ENCODE measurements at regions not wholly inside any gene's neighbourhood (a gene's known extent, or its start where the extent isn't known, plus 50 kb on each side); places are given as distances from the start of the nearest gene placed in this dataset.

DNA sequence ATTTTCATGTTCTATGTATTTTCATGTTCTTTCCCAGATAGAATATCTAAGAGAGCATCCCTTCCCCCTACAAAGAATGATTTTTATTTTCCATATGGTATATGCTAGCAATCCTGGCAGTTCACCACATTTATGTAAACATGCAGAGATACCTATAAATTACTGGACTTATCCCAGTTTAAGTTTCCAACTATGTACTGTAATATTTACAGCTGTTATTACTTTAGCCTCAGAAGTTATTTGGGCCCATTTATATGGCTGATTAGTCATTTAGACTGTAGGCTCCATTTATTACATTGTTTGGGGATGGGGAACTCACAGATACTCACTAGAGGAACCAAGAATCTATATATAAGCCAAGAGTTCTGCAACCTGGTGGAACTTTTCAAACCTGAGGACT, 84.8 kb upstream of the WARS2 start:
- no peaks in the 10 kb centered on the region for H3K4me1 ChIP-seq (ENCODE audit: control insufficient read depth, insufficient read depth, low read length)
- BruUV-seq (replicated peaks) = no TSS peak
- intact Hi-C loops (cut with micrococcal nuclease; ENCODE audit: unreplicated experiment) = no loop called here
- ATAC-seq (no peak), DNase-seq (ENCODE audit: low read depth, low spot score) (no peak)
- H3K9me3 ChIP-seq (ENCODE audit: control insufficient read depth, insufficient read depth, low read depth, low read length) = no peaks in the 10 kb centered on the region
- CTCF ChIA-PET = no interaction called here
- H3K27ac ChIP-seq (ENCODE audit: low read length) = no peak overlapping the region
- no peak for TF ChIP-seq SIN3A (IDR thresholded peaks at IDR 0.05; ENCODE audit: borderline replicate concordance, insufficient read depth, low read depth, low read length)
- no peak for TF ChIP-seq POLR2AphosphoS5 (IDR thresholded peaks at IDR 0.05; ENCODE audit: low read depth, low read length)
- TF ChIP-seq TCF7L2 (IDR thresholded peaks at IDR 0.05; ENCODE audit: low read depth, low read length) = no peak
- TF ChIP-seq, protein P1, sequence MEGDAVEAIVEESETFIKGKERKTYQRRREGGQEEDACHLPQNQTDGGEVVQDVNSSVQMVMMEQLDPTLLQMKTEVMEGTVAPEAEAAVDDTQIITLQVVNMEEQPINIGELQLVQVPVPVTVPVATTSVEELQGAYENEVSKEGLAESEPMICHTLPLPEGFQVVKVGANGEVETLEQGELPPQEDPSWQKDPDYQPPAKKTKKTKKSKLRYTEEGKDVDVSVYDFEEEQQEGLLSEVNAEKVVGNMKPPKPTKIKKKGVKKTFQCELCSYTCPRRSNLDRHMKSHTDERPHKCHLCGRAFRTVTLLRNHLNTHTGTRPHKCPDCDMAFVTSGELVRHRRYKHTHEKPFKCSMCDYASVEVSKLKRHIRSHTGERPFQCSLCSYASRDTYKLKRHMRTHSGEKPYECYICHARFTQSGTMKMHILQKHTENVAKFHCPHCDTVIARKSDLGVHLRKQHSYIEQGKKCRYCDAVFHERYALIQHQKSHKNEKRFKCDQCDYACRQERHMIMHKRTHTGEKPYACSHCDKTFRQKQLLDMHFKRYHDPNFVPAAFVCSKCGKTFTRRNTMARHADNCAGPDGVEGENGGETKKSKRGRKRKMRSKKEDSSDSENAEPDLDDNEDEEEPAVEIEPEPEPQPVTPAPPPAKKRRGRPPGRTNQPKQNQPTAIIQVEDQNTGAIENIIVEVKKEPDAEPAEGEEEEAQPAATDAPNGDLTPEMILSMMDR (IDR thresholded peaks at IDR 0.05) = no peak
- TF ChIP-seq, protein P2, sequence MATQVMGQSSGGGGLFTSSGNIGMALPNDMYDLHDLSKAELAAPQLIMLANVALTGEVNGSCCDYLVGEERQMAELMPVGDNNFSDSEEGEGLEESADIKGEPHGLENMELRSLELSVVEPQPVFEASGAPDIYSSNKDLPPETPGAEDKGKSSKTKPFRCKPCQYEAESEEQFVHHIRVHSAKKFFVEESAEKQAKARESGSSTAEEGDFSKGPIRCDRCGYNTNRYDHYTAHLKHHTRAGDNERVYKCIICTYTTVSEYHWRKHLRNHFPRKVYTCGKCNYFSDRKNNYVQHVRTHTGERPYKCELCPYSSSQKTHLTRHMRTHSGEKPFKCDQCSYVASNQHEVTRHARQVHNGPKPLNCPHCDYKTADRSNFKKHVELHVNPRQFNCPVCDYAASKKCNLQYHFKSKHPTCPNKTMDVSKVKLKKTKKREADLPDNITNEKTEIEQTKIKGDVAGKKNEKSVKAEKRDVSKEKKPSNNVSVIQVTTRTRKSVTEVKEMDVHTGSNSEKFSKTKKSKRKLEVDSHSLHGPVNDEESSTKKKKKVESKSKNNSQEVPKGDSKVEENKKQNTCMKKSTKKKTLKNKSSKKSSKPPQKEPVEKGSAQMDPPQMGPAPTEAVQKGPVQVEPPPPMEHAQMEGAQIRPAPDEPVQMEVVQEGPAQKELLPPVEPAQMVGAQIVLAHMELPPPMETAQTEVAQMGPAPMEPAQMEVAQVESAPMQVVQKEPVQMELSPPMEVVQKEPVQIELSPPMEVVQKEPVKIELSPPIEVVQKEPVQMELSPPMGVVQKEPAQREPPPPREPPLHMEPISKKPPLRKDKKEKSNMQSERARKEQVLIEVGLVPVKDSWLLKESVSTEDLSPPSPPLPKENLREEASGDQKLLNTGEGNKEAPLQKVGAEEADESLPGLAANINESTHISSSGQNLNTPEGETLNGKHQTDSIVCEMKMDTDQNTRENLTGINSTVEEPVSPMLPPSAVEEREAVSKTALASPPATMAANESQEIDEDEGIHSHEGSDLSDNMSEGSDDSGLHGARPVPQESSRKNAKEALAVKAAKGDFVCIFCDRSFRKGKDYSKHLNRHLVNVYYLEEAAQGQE (IDR thresholded peaks at IDR 0.05; ENCODE audit: insufficient read depth in 1 of 2, low read depth in 2 of 2, low read length in 1 of 2) = no peak
- in situ Hi-C loops (cut with HindIII; ENCODE audit: low pct_unique_long_range_greater_than_20kb, low sequenced_read_pairs) = no loop called here
- H3K36me3 ChIP-seq (ENCODE audit: control insufficient read depth, insufficient read depth, low read length) = no peaks in the 10 kb centered on the region
- POLR2A ChIA-PET = no interaction called here
- no peaks in the 10 kb centered on the region for H3K27me3 ChIP-seq (ENCODE audit: control insufficient read depth, insufficient read depth, low read length)
- no peak overlapping the region for H3K4me3 ChIP-seq (ENCODE audit: low read depth in 2 of 2, low read length in 2 of 2)

DNA sequence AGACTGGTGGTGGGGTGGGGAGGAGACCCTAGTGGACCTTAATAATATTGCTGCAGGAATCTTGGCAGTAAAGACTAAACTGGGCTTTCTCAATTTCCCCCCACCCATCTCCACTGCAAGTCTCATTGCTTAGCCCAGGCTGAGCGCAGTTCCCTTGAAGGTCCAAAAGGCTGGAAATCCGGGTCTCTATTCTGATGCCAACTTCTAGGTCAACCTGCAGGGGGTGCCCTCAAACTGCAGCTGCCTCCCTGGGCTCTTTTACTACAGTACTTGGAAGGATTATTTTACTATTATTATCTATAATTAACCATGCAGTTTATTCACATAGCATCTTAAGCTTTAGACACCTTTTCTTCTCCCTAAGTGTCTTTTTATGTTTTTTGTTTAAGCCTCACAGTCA, 85.4 kb upstream of the WARS2 start:
- ATAC-seq (no peak), DNase-seq (ENCODE audit: low read depth, low spot score) (no peak)
- no peaks in the 10 kb centered on the region for H3K9me3 ChIP-seq (ENCODE audit: control insufficient read depth, insufficient read depth, low read depth, low read length)
- POLR2A ChIA-PET = no interaction called here
- TF ChIP-seq SIN3A (IDR thresholded peaks at IDR 0.05; ENCODE audit: borderline replicate concordance, insufficient read depth, low read depth, low read length) (no peak), TCF7L2 (IDR thresholded peaks at IDR 0.05; ENCODE audit: low read depth, low read length) (no peak), POLR2AphosphoS5 (IDR thresholded peaks at IDR 0.05; ENCODE audit: low read depth, low read length) (no peak)
- TF ChIP-seq, protein P2 (IDR thresholded peaks at IDR 0.05; ENCODE audit: insufficient read depth in 1 of 2, low read depth in 2 of 2, low read length in 1 of 2) = no peak
- TF ChIP-seq, protein P1 (IDR thresholded peaks at IDR 0.05) = no peak
- H3K36me3 ChIP-seq (ENCODE audit: control insufficient read depth, insufficient read depth, low read length) = no peaks in the 10 kb centered on the region
- H3K27me3 ChIP-seq (ENCODE audit: control insufficient read depth, insufficient read depth, low read length) = no peaks in the 10 kb centered on the region
- no peak overlapping the region for H3K4me3 ChIP-seq (ENCODE audit: low read depth in 2 of 2, low read length in 2 of 2)
- H3K27ac ChIP-seq (ENCODE audit: low read length) = no peak overlapping the region
- BruUV-seq (replicated peaks) = no TSS peak
- intact Hi-C loops (cut with micrococcal nuclease; ENCODE audit: unreplicated experiment) (no loop called here), in situ Hi-C loops (cut with HindIII; ENCODE audit: low pct_unique_long_range_greater_than_20kb, low sequenced_read_pairs) (no loop called here)
- CTCF ChIA-PET = no interaction called here
- no peaks in the 10 kb centered on the region for H3K4me1 ChIP-seq (ENCODE audit: control insufficient read depth, insufficient read depth, low read length)

Data from Panc1 (cell line).